Activated T-helper 17 cell treated with anti-CD3 and anti-CD28 coated beads, Interleukin-2, amount 50 U/mL, for 72 hours (primary cell): ENCODE measurements at regions not wholly inside any gene's neighbourhood (a gene's known extent, or its start where the extent isn't known, plus 50 kb on each side); places are given as distances from the start of the nearest gene placed in this dataset.

Experiments used
- ATAC-seq: fragments of 150-1000 bp; cut with Tn5 transposase; replicated peaks from 2 replicates; pipeline ENCODE4 v1.10.0; 2021; ENCODE audit warnings: mild to moderate bottlenecking, moderate library complexity
- H3K27ac Mint-ChIP-seq: one replicate; pipeline ENCODE4 v1.8.0; 2022; ENCODE audit warnings: mixed read lengths
- H3K27me3 Mint-ChIP-seq: one replicate; pipeline ENCODE4 v1.8.0; 2022; ENCODE audit warnings: mixed read lengths
- H3K36me3 Mint-ChIP-seq: one replicate; pipeline ENCODE4 v1.8.0; 2022; ENCODE audit warnings: low read depth, mild to moderate bottlenecking, mixed read lengths
- H3K4me1 Mint-ChIP-seq: one replicate; pipeline ENCODE4 v1.8.0; 2022; ENCODE audit warnings: mixed read lengths
- H3K4me3 Mint-ChIP-seq: one replicate; pipeline ENCODE4 v1.8.0; 2022; ENCODE audit warnings: mild to moderate bottlenecking, mixed read lengths
- H3K9me3 Mint-ChIP-seq: one replicate; pipeline ENCODE4 v1.8.0; 2022; ENCODE audit warnings: mixed read lengths

DNA sequence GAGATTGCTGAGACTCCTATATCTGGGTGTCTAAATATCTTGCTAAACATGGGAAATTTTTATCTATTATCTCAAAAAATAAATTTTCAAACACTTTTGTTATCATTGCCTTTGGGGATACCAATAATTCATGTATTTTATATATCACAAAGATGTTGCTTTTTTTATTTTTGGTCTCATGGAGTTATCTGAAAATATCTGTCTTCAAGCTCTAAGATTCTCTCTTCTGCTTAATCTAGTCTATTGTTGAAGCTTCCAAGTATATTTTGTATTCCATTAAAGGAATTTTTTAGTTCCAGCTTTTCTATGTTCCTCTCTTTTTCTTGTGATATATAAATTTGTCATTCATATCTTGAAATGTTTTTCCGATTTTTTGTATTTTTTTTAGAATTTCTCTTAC lies 812.0 kb downstream of the DACH1 start:
- H3K9me3 Mint-ChIP-seq = no peaks in the 10 kb centered on the region
- ATAC-seq = no peak
- H3K27ac Mint-ChIP-seq = no peak overlapping the region
- no peaks in the 10 kb centered on the region for H3K36me3 Mint-ChIP-seq
- no peaks in the 10 kb centered on the region for H3K27me3 Mint-ChIP-seq
- H3K4me3 Mint-ChIP-seq = no peak overlapping the region
- H3K4me1 Mint-ChIP-seq = no peaks in the 10 kb centered on the region

DNA sequence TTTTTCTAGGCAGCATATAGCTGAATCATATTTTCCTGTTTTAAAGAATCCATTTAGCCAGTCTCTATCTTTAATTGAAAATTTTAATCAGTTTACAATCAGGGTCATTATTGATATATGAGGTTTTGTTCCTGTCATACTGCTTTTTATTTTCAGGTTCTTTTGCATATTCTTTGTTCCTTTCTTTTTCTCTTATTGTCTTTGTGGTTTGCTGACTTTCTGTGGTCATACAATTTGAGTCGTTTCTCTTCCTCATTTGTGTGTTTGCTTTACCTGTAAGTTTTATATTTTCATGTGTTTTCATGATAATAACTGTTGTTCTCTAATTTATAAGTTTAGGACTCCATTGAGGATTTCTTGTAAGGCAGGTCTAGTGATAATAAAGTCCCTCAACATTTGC lies 812.6 kb downstream of the DACH1 start:
- Mint-ChIP-seq H3K36me3 (no peaks in the 10 kb centered on the region), H3K27ac (no peak overlapping the region), H3K9me3 (no peaks in the 10 kb centered on the region), H3K4me1 (no peaks in the 10 kb centered on the region), H3K27me3 (no peaks in the 10 kb centered on the region), H3K4me3 (no peak overlapping the region)
- ATAC-seq = no peak

DNA sequence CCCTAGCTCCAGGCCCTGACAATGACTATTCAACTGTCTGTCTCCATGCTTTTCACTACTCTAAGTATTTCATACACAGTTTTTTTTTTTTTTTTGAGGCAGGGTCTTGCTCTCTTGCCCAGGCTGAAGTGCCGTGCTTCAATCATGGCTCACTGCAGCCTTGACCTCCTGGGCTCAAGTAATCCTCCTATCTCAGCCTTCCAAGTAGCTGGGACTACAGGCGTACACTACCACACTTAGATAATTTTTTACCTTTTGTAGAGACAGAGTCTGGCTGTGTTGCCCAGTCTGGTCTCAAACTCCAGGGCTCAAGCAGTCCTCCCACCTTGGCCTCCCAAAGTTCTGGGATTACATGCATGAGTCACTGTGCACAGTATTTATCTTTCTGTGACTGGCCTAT lies 815.4 kb downstream of the DACH1 start:
- Mint-ChIP-seq H3K27ac (no peak overlapping the region), H3K4me3 (no peak overlapping the region), H3K9me3 (no peaks in the 10 kb centered on the region), H3K4me1 (no peaks in the 10 kb centered on the region), H3K27me3 (no peaks in the 10 kb centered on the region), H3K36me3 (no peaks in the 10 kb centered on the region)
- ATAC-seq = no peak

DNA sequence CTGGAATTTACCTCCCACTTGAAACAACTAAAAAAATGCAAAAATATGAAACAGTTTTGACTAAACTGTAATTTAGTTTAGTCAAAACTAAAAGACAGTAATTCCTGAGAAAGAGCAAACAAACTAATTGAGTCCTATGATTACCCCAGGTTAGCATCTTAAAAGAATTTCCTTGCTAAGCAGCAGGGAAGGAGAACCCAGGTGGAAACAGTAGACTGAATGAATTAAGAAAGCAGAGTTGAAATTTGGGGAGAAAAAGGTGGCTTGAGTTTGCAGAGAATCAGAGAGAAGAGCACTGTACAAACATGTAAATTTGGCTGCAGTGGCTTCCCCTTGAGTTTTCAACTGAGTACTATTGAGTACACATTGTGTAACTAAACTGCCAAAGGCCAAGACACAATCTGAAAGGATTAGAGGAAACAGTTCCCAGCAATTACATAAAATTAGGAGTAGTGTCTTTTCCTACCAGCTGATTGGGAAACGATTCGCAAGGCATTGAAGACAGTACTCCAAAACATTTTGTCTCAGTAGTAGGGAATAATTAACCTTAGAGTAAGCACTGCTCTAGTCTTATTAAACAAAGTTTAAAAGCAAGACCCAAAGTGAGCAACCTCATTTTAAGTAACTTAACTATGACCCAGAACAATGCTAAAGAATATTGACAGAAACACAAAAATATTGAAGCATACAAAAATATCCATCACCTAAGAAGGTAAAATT lies 820.5 kb downstream of the DACH1 start:
- H3K4me3 Mint-ChIP-seq = no peak overlapping the region
- H3K9me3 Mint-ChIP-seq = peaks cover 2% of the 10 kb centered on the region
- H3K36me3 Mint-ChIP-seq = no peaks in the 10 kb centered on the region
- no peak overlapping the region for H3K27ac Mint-ChIP-seq
- ATAC-seq = no peak
- no peaks in the 10 kb centered on the region for H3K27me3 Mint-ChIP-seq
- no peaks in the 10 kb centered on the region for H3K4me1 Mint-ChIP-seq

DNA sequence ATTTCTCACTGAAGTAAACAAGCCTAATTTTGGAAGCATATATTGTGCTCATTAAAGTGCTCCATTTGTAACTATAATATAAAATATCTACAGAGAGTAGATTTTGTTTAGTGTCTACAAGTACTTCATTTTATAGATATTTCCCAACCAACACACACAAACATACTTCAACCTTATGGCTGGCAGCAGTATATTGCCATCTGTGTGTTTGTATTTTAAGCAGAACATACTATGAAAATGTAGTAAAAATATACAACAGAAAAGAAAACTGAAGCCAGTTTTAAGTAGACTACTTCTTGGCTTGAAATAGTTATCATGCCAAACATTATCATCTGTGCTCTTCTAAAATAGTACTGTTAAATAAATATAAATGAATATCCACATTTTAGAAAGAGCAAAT lies 821.9 kb downstream of the DACH1 start:
- ATAC-seq = no peak

DNA sequence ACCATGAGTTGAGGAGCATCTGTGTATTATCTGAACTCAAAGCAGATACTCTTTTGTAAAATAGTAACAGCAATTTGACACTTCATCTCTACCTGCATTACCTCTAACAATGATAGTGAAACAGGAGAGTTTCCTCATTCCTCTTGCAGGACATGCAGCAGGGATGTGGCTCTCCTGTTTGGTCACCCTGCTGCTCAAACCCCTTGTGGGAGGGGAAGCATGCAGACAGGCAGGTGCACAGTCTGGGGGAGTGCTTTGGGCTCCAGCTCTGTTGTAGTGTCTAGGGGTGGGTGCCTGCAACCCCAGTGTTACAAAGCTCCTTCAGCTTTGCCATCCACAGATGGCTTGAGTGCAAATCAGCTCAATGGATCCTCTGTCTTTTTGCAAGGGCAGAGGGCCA lies 827.6 kb downstream of the DACH1 start:
- no peak overlapping the region for H3K27ac Mint-ChIP-seq
- H3K9me3 Mint-ChIP-seq = peaks cover 12% of the 10 kb centered on the region
- no peaks in the 10 kb centered on the region for H3K27me3 Mint-ChIP-seq

More for the DNA sequence above, 821.9 kb downstream of the DACH1 start:
- no peaks in the 10 kb centered on the region for H3K4me1 Mint-ChIP-seq
- H3K27me3 Mint-ChIP-seq = no peaks in the 10 kb centered on the region
- no peak overlapping the region for H3K27ac Mint-ChIP-seq
- no peaks in the 10 kb centered on the region for H3K36me3 Mint-ChIP-seq
- no peak overlapping the region for H3K4me3 Mint-ChIP-seq
- peaks cover 5% of the 10 kb centered on the region for H3K9me3 Mint-ChIP-seq

DNA sequence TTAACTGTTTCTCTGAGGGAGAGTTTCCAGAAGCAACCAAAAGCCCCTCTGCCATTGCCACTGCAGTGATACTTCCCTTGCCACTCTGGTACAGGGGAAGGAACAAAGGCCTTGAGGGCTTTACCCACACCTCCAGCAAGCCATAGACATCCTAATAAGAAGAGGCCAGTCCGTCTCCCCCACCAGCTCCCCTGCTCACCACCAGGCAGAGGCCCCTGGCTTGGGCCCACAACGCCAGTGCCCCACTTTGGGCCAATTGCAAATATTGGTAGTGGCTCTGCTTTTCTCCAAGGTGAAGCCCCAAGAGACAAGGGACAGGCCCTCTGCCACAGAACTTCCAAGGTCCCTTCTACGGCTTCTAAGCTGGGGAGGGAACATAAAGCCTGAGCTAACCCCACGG lies 833.0 kb downstream of the DACH1 start:
- Mint-ChIP-seq H3K9me3 (peaks cover 12% of the 10 kb centered on the region), H3K27me3 (no peaks in the 10 kb centered on the region), H3K4me1 (no peaks in the 10 kb centered on the region), H3K27ac (no peak overlapping the region), H3K4me3 (no peak overlapping the region), H3K36me3 (no peaks in the 10 kb centered on the region)
- no peak for ATAC-seq

More for the DNA sequence above, 827.6 kb downstream of the DACH1 start:
- H3K36me3 Mint-ChIP-seq = no peaks in the 10 kb centered on the region
- no peak overlapping the region for H3K4me3 Mint-ChIP-seq
- H3K4me1 Mint-ChIP-seq = no peaks in the 10 kb centered on the region
- no peak for ATAC-seq

DNA sequence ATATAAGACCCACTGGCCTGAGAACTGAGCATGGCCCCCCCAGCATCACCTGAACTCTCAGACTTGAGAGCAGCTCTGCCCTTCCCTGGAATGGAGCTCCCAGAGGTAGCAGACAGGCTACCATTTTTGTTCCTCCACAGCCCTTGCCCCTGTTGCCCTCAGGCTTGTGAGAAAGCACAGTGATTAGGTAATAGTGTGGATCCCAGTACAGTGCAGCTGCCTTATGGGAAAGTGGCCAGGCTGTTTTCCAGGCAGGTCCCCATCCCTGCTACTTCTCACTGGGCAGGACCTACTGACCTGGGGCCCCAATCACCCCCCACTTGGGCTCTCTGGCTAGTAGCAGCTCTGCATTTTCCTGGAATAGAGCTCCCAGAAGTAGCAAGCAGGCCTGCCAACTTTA lies 834.0 kb downstream of the DACH1 start:
- no peaks in the 10 kb centered on the region for H3K4me1 Mint-ChIP-seq
- H3K36me3 Mint-ChIP-seq = no peaks in the 10 kb centered on the region
- no peaks in the 10 kb centered on the region for H3K27me3 Mint-ChIP-seq
- no peak for ATAC-seq
- no peak overlapping the region for H3K27ac Mint-ChIP-seq
- no peak overlapping the region for H3K4me3 Mint-ChIP-seq
- H3K9me3 Mint-ChIP-seq = peaks cover 17% of the 10 kb centered on the region

DNA sequence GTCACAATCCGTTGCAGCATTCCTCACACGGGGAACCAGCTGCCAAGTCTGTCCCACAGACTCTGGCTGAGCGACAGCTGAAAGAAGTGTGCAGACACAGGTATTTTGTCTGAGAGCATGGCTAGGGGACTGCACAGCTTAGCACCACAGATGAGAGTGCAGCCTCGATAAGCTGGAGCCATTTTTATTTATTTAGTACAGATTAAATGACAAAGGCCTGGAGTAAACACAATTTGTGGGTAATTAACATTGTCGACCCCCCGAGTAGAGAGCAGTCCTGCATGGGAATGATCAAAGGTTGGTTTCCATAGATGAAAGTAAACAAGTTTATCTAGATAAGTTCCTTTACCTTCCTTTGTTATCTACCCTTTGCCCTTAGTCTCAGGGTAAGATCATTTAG lies 836.2 kb downstream of the DACH1 start:
- Mint-ChIP-seq H3K27me3 (no peaks in the 10 kb centered on the region), H3K4me1 (no peaks in the 10 kb centered on the region), H3K36me3 (no peaks in the 10 kb centered on the region), H3K9me3 (peaks cover 14% of the 10 kb centered on the region), H3K27ac (no peak overlapping the region), H3K4me3 (no peak overlapping the region)
- no peak for ATAC-seq

DNA sequence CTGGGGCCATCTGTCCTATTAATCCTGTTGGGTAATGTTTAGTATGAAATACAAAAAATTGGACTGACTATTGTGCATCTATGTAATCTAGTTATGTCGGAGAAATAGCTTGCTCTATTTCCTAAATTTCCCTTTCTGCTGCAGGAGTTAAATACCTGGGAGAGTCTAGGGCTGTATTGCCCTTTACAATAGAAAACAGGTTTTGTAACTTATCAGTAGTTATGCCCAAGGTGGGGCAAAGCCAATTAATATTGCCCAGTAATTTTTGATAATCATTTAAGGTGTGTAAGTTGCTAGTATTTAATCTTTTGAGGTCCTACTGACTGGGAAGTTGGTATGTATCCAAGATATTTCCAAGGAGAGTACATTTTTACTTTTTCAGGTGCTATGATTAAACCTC lies 838.1 kb downstream of the DACH1 start:
- no peaks in the 10 kb centered on the region for H3K27me3 Mint-ChIP-seq
- no peak for ATAC-seq
- H3K4me1 Mint-ChIP-seq = no peaks in the 10 kb centered on the region
- no peak overlapping the region for H3K4me3 Mint-ChIP-seq
- H3K27ac Mint-ChIP-seq = no peak overlapping the region
- peaks cover 14% of the 10 kb centered on the region for H3K9me3 Mint-ChIP-seq
- H3K36me3 Mint-ChIP-seq = no peaks in the 10 kb centered on the region

DNA sequence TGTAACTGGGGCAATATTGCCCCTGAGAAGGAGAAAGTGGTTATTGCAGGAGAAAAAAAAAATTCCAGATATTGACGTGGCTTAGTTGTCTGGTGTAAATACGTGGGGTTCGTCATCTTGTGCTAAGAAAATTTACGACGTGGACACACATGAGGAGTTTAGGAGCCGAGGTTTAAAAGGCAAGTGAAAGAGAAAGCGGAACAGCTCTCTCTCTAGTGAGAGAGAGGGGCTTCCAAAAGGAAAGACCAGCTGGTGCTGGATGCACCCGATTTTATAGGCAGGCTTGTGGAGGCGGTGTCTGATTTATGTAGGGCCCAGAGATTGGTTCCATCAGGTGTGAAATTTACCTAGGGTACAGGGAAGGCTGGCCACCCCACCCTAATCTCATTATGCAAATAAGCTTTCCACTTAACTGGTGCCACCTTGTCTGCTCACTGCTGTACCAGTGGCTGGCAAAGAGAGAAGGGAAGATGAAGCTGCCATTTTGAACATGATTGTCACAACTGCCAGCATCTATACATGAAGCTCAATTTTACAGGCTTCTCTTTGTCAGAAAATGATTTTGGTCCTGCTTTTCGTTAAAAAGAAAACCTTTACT lies 845.1 kb downstream of the DACH1 start:
- Mint-ChIP-seq H3K27ac (no peak overlapping the region), H3K27me3 (no peaks in the 10 kb centered on the region), H3K4me1 (no peaks in the 10 kb centered on the region), H3K9me3 (no peaks in the 10 kb centered on the region), H3K4me3 (no peak overlapping the region), H3K36me3 (no peaks in the 10 kb centered on the region)
- ATAC-seq = no peak

DNA sequence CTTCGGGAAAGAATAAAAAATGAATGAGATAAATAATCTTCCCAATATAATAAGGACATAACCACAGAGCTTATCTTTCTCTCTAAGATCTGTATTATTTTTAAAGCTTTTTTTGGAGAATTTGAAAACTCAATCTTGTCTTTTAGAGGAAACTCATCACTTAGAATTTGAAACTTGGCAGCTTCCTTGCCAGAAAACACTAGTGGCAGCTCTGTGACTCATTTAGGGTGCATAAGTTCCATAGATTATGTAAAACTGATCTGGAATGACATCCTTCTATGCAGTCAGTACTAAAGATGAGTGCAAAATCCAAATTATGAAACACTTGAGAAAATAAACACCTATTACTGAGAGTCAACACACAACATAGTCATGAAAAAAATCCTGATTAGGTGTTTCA lies 848.0 kb downstream of the DACH1 start:
- ATAC-seq = no peak

DNA sequence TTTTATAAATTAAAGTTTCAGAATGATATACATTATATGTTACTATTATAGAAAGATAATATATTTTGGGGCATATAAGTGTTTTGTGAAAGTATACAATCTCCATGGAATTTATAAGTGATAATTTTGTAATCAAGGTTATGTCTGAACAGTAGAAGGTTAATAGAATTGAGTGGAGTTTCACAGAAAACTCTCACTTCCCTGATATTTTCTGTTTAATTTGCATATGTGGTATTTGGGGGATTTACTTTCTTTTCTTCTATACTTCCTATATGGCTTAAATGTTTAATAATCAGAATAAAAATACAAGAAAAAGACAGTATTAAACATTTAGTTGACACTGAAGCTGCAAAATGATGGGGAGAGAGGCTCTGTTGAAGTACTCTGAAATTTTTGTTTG lies 848.5 kb downstream of the DACH1 start:
- H3K9me3 Mint-ChIP-seq = no peaks in the 10 kb centered on the region
- H3K4me3 Mint-ChIP-seq = no peak overlapping the region
- no peaks in the 10 kb centered on the region for H3K27me3 Mint-ChIP-seq
- no peaks in the 10 kb centered on the region for H3K36me3 Mint-ChIP-seq
- no peak overlapping the region for H3K27ac Mint-ChIP-seq
- ATAC-seq = no peak
- H3K4me1 Mint-ChIP-seq = no peaks in the 10 kb centered on the region

More for the DNA sequence above, 848.0 kb downstream of the DACH1 start:
- Mint-ChIP-seq H3K27ac (no peak overlapping the region), H3K4me1 (no peaks in the 10 kb centered on the region), H3K9me3 (no peaks in the 10 kb centered on the region), H3K36me3 (no peaks in the 10 kb centered on the region), H3K27me3 (no peaks in the 10 kb centered on the region), H3K4me3 (no peak overlapping the region)

DNA sequence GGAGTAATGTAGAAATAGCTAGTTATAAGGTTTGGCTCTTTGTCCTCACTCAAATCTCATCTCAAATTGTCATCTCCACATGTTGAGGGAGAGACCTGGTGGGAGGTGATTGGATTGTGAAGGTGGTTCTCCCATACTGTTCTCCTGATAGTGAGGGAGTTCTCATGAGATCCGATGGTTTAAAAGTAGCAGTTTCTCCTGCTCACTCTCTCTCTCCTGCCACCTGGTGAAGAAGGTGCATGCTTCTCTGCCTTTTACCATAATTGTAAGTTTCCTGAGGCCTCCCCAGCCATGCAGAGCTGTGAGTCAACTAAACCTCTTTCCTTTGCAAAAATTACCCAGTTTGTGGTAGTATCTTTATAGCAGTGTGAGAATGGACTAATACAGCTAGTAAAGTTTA lies 849.4 kb downstream of the DACH1 start:
- Mint-ChIP-seq H3K27me3 (no peaks in the 10 kb centered on the region), H3K27ac (no peak overlapping the region), H3K4me3 (no peak overlapping the region), H3K9me3 (no peaks in the 10 kb centered on the region), H3K36me3 (no peaks in the 10 kb centered on the region), H3K4me1 (no peaks in the 10 kb centered on the region)
- ATAC-seq = no peak

DNA sequence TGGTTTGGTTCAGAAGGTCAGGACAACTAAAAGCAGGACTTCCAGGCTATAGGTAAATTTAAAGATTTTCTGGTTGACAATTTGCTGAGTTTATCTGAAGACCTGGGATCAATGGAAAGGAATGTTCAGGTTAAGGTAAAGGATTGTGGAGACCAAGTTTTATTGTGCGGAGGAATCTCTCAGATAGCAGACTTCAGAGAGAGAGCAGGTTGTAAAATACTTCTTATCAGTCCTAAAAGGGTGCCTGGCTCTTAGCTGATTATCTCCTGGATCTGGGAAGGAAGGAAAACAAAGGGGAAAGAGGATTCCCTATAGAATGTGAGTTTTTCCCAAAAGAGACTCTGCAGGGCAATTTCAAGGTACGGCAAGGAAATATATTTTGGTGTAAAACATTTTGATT lies 851.5 kb downstream of the DACH1 start:
- Mint-ChIP-seq H3K4me3 (no peak overlapping the region), H3K4me1 (no peaks in the 10 kb centered on the region), H3K27ac (no peak overlapping the region), H3K27me3 (no peaks in the 10 kb centered on the region), H3K9me3 (no peaks in the 10 kb centered on the region), H3K36me3 (no peaks in the 10 kb centered on the region)
- no peak for ATAC-seq
